Neural cell (in vitro differentiated cells): ENCODE measurements at regions not wholly inside any gene's neighbourhood (a gene's known extent, or its start where the extent isn't known, plus 50 kb on each side); places are given as distances from the start of the nearest gene placed in this dataset.

ENCODE experiments used
- EP300 ChIP-seq: fragments of 450-650 bp; conservative IDR thresholded peaks from 2 replicates; pipeline ENCODE4 v1.6.1; 2014; ENCODE audit warnings: antibody characterized with exemption, mild to moderate bottlenecking, moderate library complexity; ENCODE audit not compliant: poor library complexity, severe bottlenecking
- MXI1 ChIP-seq: fragments of 450-650 bp; conservative IDR thresholded peaks from 2 replicates; pipeline ENCODE4 v1.6.1; 2014; ENCODE audit warnings: antibody characterized with exemption, mild to moderate bottlenecking; ENCODE audit not compliant: poor library complexity, severe bottlenecking
- POLR2AphosphoS5 ChIP-seq: IDR thresholded peaks from 2 replicates; pipeline ENCODE4 v1.6.1; 2012
- RAD21 ChIP-seq: fragments of 450-650 bp; conservative IDR thresholded peaks from 2 replicates; pipeline ENCODE4 v1.6.1; 2014; ENCODE audit warnings: antibody characterized with exemption, mild to moderate bottlenecking, moderate library complexity
- SMC3 ChIP-seq: fragments of 450-650 bp; conservative IDR thresholded peaks from 2 replicates; pipeline ENCODE4 v1.6.1; 2014; ENCODE audit warnings: antibody characterized with exemption, mild to moderate bottlenecking, moderate library complexity; ENCODE audit not compliant: poor library complexity
- TF ChIP-seq, protein P1 (sequence below): fragments of 450-650 bp; IDR thresholded peaks from 2 replicates; pipeline ENCODE4 v1.5.1; 2014; ENCODE audit warnings: antibody characterized with exemption, mild to moderate bottlenecking, moderate library complexity; ENCODE audit not compliant: poor library complexity, severe bottlenecking

DNA sequence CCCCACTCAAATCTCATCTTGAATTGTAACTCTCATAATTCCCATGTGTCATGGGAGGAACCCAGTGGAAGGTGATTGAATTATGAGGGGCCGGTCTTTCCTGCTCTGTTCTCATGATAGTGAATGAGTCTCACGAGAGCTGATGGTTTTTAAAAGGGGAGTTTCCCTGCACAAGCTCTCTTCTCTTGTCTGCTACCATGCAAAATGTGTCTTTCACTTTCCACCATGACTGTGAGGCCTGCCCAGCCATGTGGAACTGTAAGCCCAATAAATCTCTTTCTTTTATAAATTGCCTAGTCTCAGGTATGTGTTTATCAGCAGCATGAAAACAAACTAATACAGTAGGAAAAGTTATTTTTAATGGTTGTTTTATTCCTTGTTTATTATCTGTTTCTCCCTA lies 146.0 kb downstream of the FSCB start:
- TF ChIP-seq, protein P1, sequence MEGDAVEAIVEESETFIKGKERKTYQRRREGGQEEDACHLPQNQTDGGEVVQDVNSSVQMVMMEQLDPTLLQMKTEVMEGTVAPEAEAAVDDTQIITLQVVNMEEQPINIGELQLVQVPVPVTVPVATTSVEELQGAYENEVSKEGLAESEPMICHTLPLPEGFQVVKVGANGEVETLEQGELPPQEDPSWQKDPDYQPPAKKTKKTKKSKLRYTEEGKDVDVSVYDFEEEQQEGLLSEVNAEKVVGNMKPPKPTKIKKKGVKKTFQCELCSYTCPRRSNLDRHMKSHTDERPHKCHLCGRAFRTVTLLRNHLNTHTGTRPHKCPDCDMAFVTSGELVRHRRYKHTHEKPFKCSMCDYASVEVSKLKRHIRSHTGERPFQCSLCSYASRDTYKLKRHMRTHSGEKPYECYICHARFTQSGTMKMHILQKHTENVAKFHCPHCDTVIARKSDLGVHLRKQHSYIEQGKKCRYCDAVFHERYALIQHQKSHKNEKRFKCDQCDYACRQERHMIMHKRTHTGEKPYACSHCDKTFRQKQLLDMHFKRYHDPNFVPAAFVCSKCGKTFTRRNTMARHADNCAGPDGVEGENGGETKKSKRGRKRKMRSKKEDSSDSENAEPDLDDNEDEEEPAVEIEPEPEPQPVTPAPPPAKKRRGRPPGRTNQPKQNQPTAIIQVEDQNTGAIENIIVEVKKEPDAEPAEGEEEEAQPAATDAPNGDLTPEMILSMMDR: no peak
- TF ChIP-seq SMC3: no peak
- TF ChIP-seq RAD21: no peak
- no peak for TF ChIP-seq POLR2AphosphoS5
- no peak for TF ChIP-seq EP300
- TF ChIP-seq MXI1: no peak
